ENCODE measurements at regions not wholly inside any gene's neighbourhood (a gene's known extent, or its start where the extent isn't known, plus 50 kb on each side); places are given as distances from the start of the nearest gene placed in this dataset.

DNA sequence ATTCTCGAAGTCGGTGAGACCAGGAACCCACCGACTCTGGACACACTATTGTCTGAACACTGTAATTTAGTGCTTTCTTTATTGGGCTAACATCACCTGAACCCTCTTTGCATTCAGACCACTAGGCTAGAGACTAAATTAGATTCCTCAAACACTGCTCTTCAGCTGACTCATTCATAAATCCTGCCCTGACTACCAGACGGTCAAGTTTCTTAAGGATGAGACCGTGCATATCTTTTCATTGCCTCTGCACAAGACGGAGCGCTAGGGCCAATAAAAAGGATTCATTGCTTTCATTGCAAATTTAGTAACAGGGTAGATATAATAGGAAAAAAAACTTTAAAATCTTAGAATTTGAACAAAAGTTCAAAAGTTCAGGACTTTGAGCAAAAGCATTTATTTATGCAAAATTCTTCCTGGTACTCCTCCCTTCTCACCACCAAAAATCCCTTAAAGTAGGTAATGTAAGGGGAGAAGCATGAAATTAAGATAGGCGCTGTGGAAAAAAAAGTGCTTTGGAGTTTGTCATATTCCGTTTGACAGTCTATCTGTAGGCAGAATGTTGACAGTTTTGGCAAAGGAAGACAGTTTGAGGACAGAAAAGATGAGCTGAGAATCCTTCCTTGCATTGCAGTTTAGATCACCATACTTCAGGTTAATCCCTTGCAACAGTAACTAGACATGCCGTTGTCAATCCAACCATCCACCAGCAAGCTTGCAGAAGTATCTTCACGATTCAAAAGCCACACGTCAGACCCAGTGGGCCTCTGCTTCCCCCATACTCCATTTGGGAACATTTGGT, 328.6 kb upstream of the JARID2 start:
- Histone ChIP-seq H3K27me3 (ENCODE audit: insufficient read depth) (no peaks in the 10 kb centered on the region), H3K4me1 (ENCODE audit: control insufficient read depth in 1 of 2, insufficient read depth in 2 of 2, low read depth in 1 of 2, low read length in 1 of 2) (no peaks in the 10 kb centered on the region; a peak in 1 of 4 replicates), H3K4me2 (no peak overlapping the region), H3K9ac (no peak overlapping the region), H3K4me3 (ENCODE audit: low read depth in 2 of 2, low read length in 1 of 2) (no peak overlapping the region), H4K20me1 (ENCODE audit: insufficient read depth) (no peaks in the 10 kb centered on the region), H3F3A (replicated peaks; ENCODE audit: insufficient read depth) (no peaks in the 10 kb centered on the region), H3K9me3 (no peaks in the 10 kb centered on the region), H3K36me3 (replicated peaks in 1 of 2; ENCODE audit: control insufficient read depth in 1 of 2, insufficient read depth in 2 of 2, low read length in 1 of 2) (no peaks in the 10 kb centered on the region), H3K27ac (ENCODE audit: low read depth in 2 of 2, low read length in 1 of 2) (no peak overlapping the region), H3K9me2 (no peaks in the 10 kb centered on the region), H3K79me2 (ENCODE audit: insufficient read depth) (no peaks in the 10 kb centered on the region), H2AFZ (ENCODE audit: low read depth) (no peak overlapping the region)
- no peak for TF ChIP-seq ELF1 (IDR thresholded peaks at IDR 0.05)
- no peak for TF ChIP-seq MEF2A (IDR thresholded peaks at IDR 0.05; ENCODE audit: borderline replicate concordance, low read depth)
- no peak for TF ChIP-seq MXI1 (IDR thresholded peaks at IDR 0.05; ENCODE audit: low read depth, low read length)
- TF ChIP-seq YY1 (IDR thresholded peaks at IDR 0.05; ENCODE audit: low read depth), result no peak
- no peak for TF ChIP-seq FOXM1 (IDR thresholded peaks at IDR 0.05; ENCODE audit: low read depth)
- TF ChIP-seq, protein P1, sequence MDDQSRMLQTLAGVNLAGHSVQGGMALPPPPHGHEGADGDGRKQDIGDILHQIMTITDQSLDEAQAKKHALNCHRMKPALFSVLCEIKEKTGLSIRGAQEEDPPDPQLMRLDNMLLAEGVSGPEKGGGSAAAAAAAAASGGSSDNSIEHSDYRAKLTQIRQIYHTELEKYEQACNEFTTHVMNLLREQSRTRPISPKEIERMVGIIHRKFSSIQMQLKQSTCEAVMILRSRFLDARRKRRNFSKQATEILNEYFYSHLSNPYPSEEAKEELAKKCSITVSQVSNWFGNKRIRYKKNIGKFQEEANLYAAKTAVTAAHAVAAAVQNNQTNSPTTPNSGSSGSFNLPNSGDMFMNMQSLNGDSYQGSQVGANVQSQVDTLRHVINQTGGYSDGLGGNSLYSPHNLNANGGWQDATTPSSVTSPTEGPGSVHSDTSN (IDR thresholded peaks at IDR 0.05), result no peak
- no peak for TF ChIP-seq SIN3A (IDR thresholded peaks at IDR 0.05; ENCODE audit: borderline replicate concordance, low read depth, low read length)
- TF ChIP-seq EZH2phosphoT487 (IDR thresholded peaks at IDR 0.05; ENCODE audit: borderline replicate concordance, low read depth), result no peak
- no peak for TF ChIP-seq EP300 (IDR thresholded peaks at IDR 0.05; ENCODE audit: borderline replicate concordance in 1 of 2, low read depth in 1 of 2, low read length in 1 of 2)
- no peak for TF ChIP-seq NRF1 (IDR thresholded peaks at IDR 0.05; ENCODE audit: low read depth, low read length)
- no peak for TF ChIP-seq FOSL2 (IDR thresholded peaks at IDR 0.05; ENCODE audit: borderline replicate concordance, low read depth)
- no peak for TF ChIP-seq POLR2AphosphoS5 (IDR thresholded peaks at IDR 0.05; ENCODE audit: low read depth, low read length)
- DNase-seq, result no peak
- ChIA-PET CTCF (no interaction called here), POLR2A (no interaction called here)
- 60% methylated on average over 12 of the region's 12 CpGs for WGBS (ENCODE audit: low lambda C conversion rate)

DNA sequence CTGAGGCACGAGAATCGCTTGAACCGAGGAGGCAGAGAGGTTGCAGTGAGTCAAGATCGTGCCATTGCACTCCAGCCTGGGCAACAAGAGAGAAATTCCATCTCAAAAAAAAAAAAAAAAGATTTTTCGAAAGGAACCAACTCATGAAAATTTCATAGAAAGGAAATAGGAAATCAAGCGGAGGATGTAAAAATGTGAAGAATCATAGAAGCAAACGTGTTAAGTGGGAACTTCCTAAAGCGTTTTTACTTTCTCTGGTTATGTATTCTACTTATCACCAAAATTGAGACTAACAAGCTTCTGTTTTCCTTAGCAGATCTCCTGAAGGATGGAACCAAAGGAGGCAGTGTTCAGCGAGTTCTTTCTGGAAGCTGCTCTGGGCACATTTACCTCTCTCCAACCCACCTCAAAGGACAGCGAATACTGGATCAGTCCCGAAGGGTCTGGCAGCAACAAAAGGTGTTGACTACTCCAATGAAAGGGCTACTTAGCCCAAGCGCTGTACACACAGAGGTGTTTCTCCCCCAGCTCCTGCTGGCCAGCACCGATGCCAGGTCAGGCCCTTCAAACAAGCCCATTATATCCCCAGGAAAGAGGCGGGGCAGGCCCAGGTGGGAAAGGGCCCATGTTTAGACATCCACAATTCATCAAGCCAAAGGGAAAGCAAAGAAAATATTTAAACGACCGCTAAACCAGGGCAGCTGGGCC, 327.5 kb upstream of the JARID2 start:
- Histone ChIP-seq H3K9me2 (no peaks in the 10 kb centered on the region), H3K4me2 (no peak overlapping the region), H3K9ac (no peak overlapping the region), H3K27me3 (ENCODE audit: insufficient read depth) (no peaks in the 10 kb centered on the region), H4K20me1 (ENCODE audit: insufficient read depth) (no peaks in the 10 kb centered on the region), H3K4me3 (ENCODE audit: low read depth in 2 of 2, low read length in 1 of 2) (no peak overlapping the region), H3K27ac (ENCODE audit: low read depth in 2 of 2, low read length in 1 of 2) (no peak overlapping the region), H3K4me1 (ENCODE audit: control insufficient read depth in 1 of 2, insufficient read depth in 2 of 2, low read depth in 1 of 2, low read length in 1 of 2) (no peaks in the 10 kb centered on the region; a peak in 1 of 4 replicates), H3F3A (replicated peaks; ENCODE audit: insufficient read depth) (no peaks in the 10 kb centered on the region), H3K36me3 (replicated peaks in 1 of 2; ENCODE audit: control insufficient read depth in 1 of 2, insufficient read depth in 2 of 2, low read length in 1 of 2) (no peaks in the 10 kb centered on the region), H3K9me3 (no peaks in the 10 kb centered on the region), H3K79me2 (ENCODE audit: insufficient read depth) (no peaks in the 10 kb centered on the region), H2AFZ (ENCODE audit: low read depth) (no peak overlapping the region)
- WGBS (ENCODE audit: low lambda C conversion rate), result 70% methylated on average over 15 of the region's 16 CpGs
- CTCF ChIA-PET, result interaction anchor here (0.7 kb wide), 1 partner anchor 52 kb away, joined by 3 read pairs; no protein-coding TSS in a partner anchor
- TF ChIP-seq FOXM1 (IDR thresholded peaks at IDR 0.05; ENCODE audit: low read depth), result no peak
- TF ChIP-seq TCF12 (IDR thresholded peaks at IDR 0.05), result no peak
- TF ChIP-seq, protein P2, sequence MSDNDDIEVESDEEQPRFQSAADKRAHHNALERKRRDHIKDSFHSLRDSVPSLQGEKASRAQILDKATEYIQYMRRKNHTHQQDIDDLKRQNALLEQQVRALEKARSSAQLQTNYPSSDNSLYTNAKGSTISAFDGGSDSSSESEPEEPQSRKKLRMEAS (IDR thresholded peaks at IDR 0.05; ENCODE audit: low read depth), result no peak
- TF ChIP-seq YY1 (IDR thresholded peaks at IDR 0.05; ENCODE audit: low read depth), result no peak
- TF ChIP-seq, protein P3, sequence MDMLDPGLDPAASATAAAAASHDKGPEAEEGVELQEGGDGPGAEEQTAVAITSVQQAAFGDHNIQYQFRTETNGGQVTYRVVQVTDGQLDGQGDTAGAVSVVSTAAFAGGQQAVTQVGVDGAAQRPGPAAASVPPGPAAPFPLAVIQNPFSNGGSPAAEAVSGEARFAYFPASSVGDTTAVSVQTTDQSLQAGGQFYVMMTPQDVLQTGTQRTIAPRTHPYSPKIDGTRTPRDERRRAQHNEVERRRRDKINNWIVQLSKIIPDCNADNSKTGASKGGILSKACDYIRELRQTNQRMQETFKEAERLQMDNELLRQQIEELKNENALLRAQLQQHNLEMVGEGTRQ (IDR thresholded peaks at IDR 0.05; ENCODE audit: borderline replicate concordance, low read depth, low read length), result no peak
- no peak for TF ChIP-seq ELF1 (IDR thresholded peaks at IDR 0.05)
- no peak for TF ChIP-seq EZH2phosphoT487 (IDR thresholded peaks at IDR 0.05; ENCODE audit: borderline replicate concordance, low read depth)
- TF ChIP-seq, protein P4, sequence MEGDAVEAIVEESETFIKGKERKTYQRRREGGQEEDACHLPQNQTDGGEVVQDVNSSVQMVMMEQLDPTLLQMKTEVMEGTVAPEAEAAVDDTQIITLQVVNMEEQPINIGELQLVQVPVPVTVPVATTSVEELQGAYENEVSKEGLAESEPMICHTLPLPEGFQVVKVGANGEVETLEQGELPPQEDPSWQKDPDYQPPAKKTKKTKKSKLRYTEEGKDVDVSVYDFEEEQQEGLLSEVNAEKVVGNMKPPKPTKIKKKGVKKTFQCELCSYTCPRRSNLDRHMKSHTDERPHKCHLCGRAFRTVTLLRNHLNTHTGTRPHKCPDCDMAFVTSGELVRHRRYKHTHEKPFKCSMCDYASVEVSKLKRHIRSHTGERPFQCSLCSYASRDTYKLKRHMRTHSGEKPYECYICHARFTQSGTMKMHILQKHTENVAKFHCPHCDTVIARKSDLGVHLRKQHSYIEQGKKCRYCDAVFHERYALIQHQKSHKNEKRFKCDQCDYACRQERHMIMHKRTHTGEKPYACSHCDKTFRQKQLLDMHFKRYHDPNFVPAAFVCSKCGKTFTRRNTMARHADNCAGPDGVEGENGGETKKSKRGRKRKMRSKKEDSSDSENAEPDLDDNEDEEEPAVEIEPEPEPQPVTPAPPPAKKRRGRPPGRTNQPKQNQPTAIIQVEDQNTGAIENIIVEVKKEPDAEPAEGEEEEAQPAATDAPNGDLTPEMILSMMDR (IDR thresholded peaks at IDR 0.05), result no peak
- no peak for TF ChIP-seq JUND (IDR thresholded peaks at IDR 0.05)
- POLR2A ChIA-PET, result no interaction called here
- no peak for DNase-seq

Measured in SK-N-SH (cell line).